ENCODE measurements at regions not wholly inside any gene's neighbourhood (a gene's known extent, or its start where the extent isn't known, plus 50 kb on each side); places are given as distances from the start of the nearest gene placed in this dataset.
A peak's percentile ranks its signal among the peaks of the same experiment; 100 is the strongest.

GRCh38 chr17:36855459-36855858 lies 81.8 kb upstream of the LHX1 start:
- Histone ChIP-seq H3K27me3 (ENCODE audit: insufficient read depth, low read length) (no peaks in the 10 kb centered on the region), H3K9me3 (ENCODE audit: control insufficient read depth in 1 of 2, insufficient read depth in 1 of 2, low read depth in 1 of 2, low read length in 2 of 2) (no peaks in the 10 kb centered on the region), H4K20me1 (ENCODE audit: insufficient read depth) (no peaks in the 10 kb centered on the region), H3K4me1 (ENCODE audit: control insufficient read depth in 1 of 2, insufficient read depth in 2 of 2, low read length in 2 of 2) (peaks cover 10 to 30% of the 10 kb centered on the region in 2 experiments), H2AFZ (ENCODE audit: low read depth, low read length, poor library complexity, severe bottlenecking) (no peak overlapping the region), H3K4me2 (ENCODE audit: low read length) (no peak overlapping the region), H3K9me2 (ENCODE audit: insufficient read depth) (no peaks in the 10 kb centered on the region), H3K27ac (ENCODE audit: low read depth, low read length) (no peak overlapping the region), H3K79me2 (ENCODE audit: insufficient read depth, low read length) (no peaks in the 10 kb centered on the region), H3K36me3 (ENCODE audit: control insufficient read depth in 1 of 2, insufficient read depth in 2 of 2, low read length in 2 of 2) (no peaks in the 10 kb centered on the region), H3K9ac (ENCODE audit: low read length) (no peak overlapping the region), H3K4me3 (replicated peaks in 1 of 2; ENCODE audit: low read depth in 1 of 2, low read length in 2 of 2) (no peak overlapping the region)
- BruUV-seq (replicated peaks) = no TSS peak
- TF ChIP-seq ZNF274 (IDR thresholded peaks at IDR 0.05; ENCODE audit: low read depth, low read length) = no peak
- TF ChIP-seq CEBPB (IDR thresholded peaks at IDR 0.05; ENCODE audit: low read depth) = no peak
- TF ChIP-seq CTCF (IDR thresholded peaks at IDR 0.05 in 2 of 3, conservative IDR thresholded peaks at IDR 0.05 in 1 of 3; ENCODE audit: borderline replicate concordance in 1 of 3, insufficient read depth in 1 of 3, low read depth in 2 of 3, low read length in 2 of 3) = peak in 1 of 3 experiments; percentile 6; a peak in 1 of 6 replicates
- no peak for TF ChIP-seq SIN3A (IDR thresholded peaks at IDR 0.05; ENCODE audit: low read depth)
- no peak for TF ChIP-seq SRF (IDR thresholded peaks at IDR 0.05; ENCODE audit: low read depth)
- DNase-seq (ENCODE audit: low read depth, low spot score) = no peak
- ChIA-PET CTCF (no interaction called here), POLR2A (no interaction called here), RAD21 (ENCODE audit: low non-redundant PET in 1 of 2, low total read pairs in 2 of 2, uncharacterized antibody in 2 of 2, unreplicated experiment in 2 of 2) (no interaction called here)
- intact Hi-C loops (cut with micrococcal nuclease) = loop anchor here (10.0 kb wide), 1 partner anchor 189 kb away; no protein-coding TSS in a partner anchor
- no peak for ATAC-seq

GRCh38 chr17:36856222-36856621 lies 81.1 kb upstream of the LHX1 start:
- H3K4me2 ChIP-seq (ENCODE audit: low read length) = no peak overlapping the region
- intact Hi-C loops (cut with micrococcal nuclease) = loop anchor here (10.0 kb wide), 1 partner anchor 189 kb away; no protein-coding TSS in a partner anchor
- H3K9ac ChIP-seq (ENCODE audit: low read length) = no peak overlapping the region
- no peak for ATAC-seq
- POLR2A ChIA-PET = no interaction called here
- H3K79me2 ChIP-seq (ENCODE audit: insufficient read depth, low read length) = no peaks in the 10 kb centered on the region
- no peaks in the 10 kb centered on the region for H3K9me3 ChIP-seq (ENCODE audit: control insufficient read depth in 1 of 2, insufficient read depth in 1 of 2, low read depth in 1 of 2, low read length in 2 of 2)
- no peak overlapping the region for H3K4me3 ChIP-seq (replicated peaks in 1 of 2; ENCODE audit: low read depth in 1 of 2, low read length in 2 of 2)
- H2AFZ ChIP-seq (ENCODE audit: low read depth, low read length, poor library complexity, severe bottlenecking) = no peak overlapping the region
- BruUV-seq (replicated peaks) = no TSS peak
- TF ChIP-seq ZFX (IDR thresholded peaks at IDR 0.05) = no peak
- no peak for TF ChIP-seq JUND (IDR thresholded peaks at IDR 0.05)
- TF ChIP-seq FOSL1 (IDR thresholded peaks at IDR 0.05; ENCODE audit: low read depth) = no peak
- no peak for TF ChIP-seq TCF7L2 (IDR thresholded peaks at IDR 0.05; ENCODE audit: borderline replicate concordance, extremely low read depth, insufficient read depth, insufficient read length)
- TF ChIP-seq CEBPB (IDR thresholded peaks at IDR 0.05; ENCODE audit: low read depth) = no peak
- TF ChIP-seq EZH2 (IDR thresholded peaks at IDR 0.05) = no peak
- no peak for TF ChIP-seq POLR2A (IDR thresholded peaks at IDR 0.05; ENCODE audit: borderline replicate concordance, extremely low read depth, insufficient read depth, insufficient read length)
- no peak for TF ChIP-seq CBX3 (IDR thresholded peaks at IDR 0.05; ENCODE audit: low read depth)
- no peak for TF ChIP-seq ELF1 (IDR thresholded peaks at IDR 0.05; ENCODE audit: borderline replicate concordance, low read depth)
- TF ChIP-seq MAX (IDR thresholded peaks at IDR 0.05) = no peak
- TF ChIP-seq ATF3 (IDR thresholded peaks at IDR 0.05) = no peak
- TF ChIP-seq CTCF (IDR thresholded peaks at IDR 0.05 in 2 of 3, conservative IDR thresholded peaks at IDR 0.05 in 1 of 3; ENCODE audit: borderline replicate concordance in 1 of 3, insufficient read depth in 1 of 3, low read depth in 2 of 3, low read length in 2 of 3) = no peak
- no peak overlapping the region for H3K27ac ChIP-seq (ENCODE audit: low read depth, low read length)
- no peaks in the 10 kb centered on the region for H4K20me1 ChIP-seq (ENCODE audit: insufficient read depth)
- no peaks in the 10 kb centered on the region for H3K9me2 ChIP-seq (ENCODE audit: insufficient read depth)
- RAD21 ChIA-PET (ENCODE audit: low non-redundant PET in 1 of 2, low total read pairs in 2 of 2, uncharacterized antibody in 2 of 2, unreplicated experiment in 2 of 2) = no interaction called here
- H3K4me1 ChIP-seq (ENCODE audit: control insufficient read depth in 1 of 2, insufficient read depth in 2 of 2, low read length in 2 of 2) = peaks cover 2 to 23% of the 10 kb centered on the region in 2 experiments
- CTCF ChIA-PET = no interaction called here
- no peaks in the 10 kb centered on the region for H3K36me3 ChIP-seq (ENCODE audit: control insufficient read depth in 1 of 2, insufficient read depth in 2 of 2, low read length in 2 of 2)
- no peaks in the 10 kb centered on the region for H3K27me3 ChIP-seq (ENCODE audit: insufficient read depth, low read length)
- DNase-seq (ENCODE audit: low read depth, low spot score) = no peak
